ENCODE measurements at regions not wholly inside any gene's neighbourhood (a gene's known extent, or its start where the extent isn't known, plus 50 kb on each side); places are given as distances from the start of the nearest gene placed in this dataset.
"Not testable (repeated sequence)": the region's sequence is repeated elsewhere in the genome, so short reads cannot be mapped to it uniquely, and the experiment has no call there.

- TF ChIP-seq CTCF (IDR thresholded peaks at IDR 0.05): no peak
- no peak for TF ChIP-seq POLR2AphosphoS5 (IDR thresholded peaks at IDR 0.05)
- TF ChIP-seq POLR2A (IDR thresholded peaks at IDR 0.05): no peak
- DNase-seq (ENCODE audit: low spot score): no peak
- H3K4me3 ChIP-seq: no peak overlapping the region
- H3K4me1 ChIP-seq (replicated peaks): no peaks in the 10 kb centered on the region
- no peaks in the 10 kb centered on the region for H3K9me3 ChIP-seq
- no peak overlapping the region for H3K27ac ChIP-seq
- no peaks in the 10 kb centered on the region for H3K27me3 ChIP-seq (replicated peaks; ENCODE audit: insufficient read depth)
- intact Hi-C loops (cut with DNase I): no loop called here
- H3K36me3 ChIP-seq: no peaks in the 10 kb centered on the region
- 91% methylated on average over 7 of the region's 7 CpGs for whole genome bisulfite sequencing
Observed at GRCh38 chr1:245056913-245057312, 97.9 kb upstream of the KIF26B start.

- H3K4me3 ChIP-seq; intact Hi-C loops (cut with DNase I); H3K4me1 ChIP-seq (replicated peaks); DNase-seq (ENCODE audit: low spot score); H3K9me3 ChIP-seq; H3K36me3 ChIP-seq; H3K27me3 ChIP-seq (replicated peaks; ENCODE audit: insufficient read depth); H3K27ac ChIP-seq: not testable (repeated sequence)
- WGBS: 97% methylated on average over 5 of the region's 5 CpGs
Observed at GRCh38 chr1:245056296-245056695, 98.5 kb upstream of the KIF26B start.

- H3K27me3 ChIP-seq (replicated peaks; ENCODE audit: insufficient read depth): no peaks in the 10 kb centered on the region
- H3K4me3 ChIP-seq: no peak overlapping the region
- H3K9me3 ChIP-seq: no peaks in the 10 kb centered on the region
- WGBS: 79% methylated on average over 3 of the region's 4 CpGs
- intact Hi-C loops (cut with DNase I): no loop called here
- H3K27ac ChIP-seq: no peak overlapping the region
- DNase-seq (ENCODE audit: low spot score): no peak
- no peaks in the 10 kb centered on the region for H3K36me3 ChIP-seq
- TF ChIP-seq POLR2A (IDR thresholded peaks at IDR 0.05) (no peak), CTCF (IDR thresholded peaks at IDR 0.05) (no peak), POLR2AphosphoS5 (IDR thresholded peaks at IDR 0.05) (no peak)
- no peaks in the 10 kb centered on the region for H3K4me1 ChIP-seq (replicated peaks)
Observed at GRCh38 chr1:245055752-245056151, 99.0 kb upstream of the KIF26B start.

GRCh38 chr1:245054507-245055270, 100.1 kb upstream of the KIF26B start:
- Histone ChIP-seq H3K27ac (no peak overlapping the region), H3K4me1 (replicated peaks) (no peaks in the 10 kb centered on the region), H3K9me3 (no peaks in the 10 kb centered on the region), H3K36me3 (no peaks in the 10 kb centered on the region), H3K4me3 (no peak overlapping the region), H3K27me3 (replicated peaks; ENCODE audit: insufficient read depth) (no peaks in the 10 kb centered on the region)
- DNase-seq (ENCODE audit: low spot score): no peak
- no peak for TF ChIP-seq POLR2A (IDR thresholded peaks at IDR 0.05)
- no peak for TF ChIP-seq CTCF (IDR thresholded peaks at IDR 0.05)
- TF ChIP-seq POLR2AphosphoS5 (IDR thresholded peaks at IDR 0.05): no peak
- intact Hi-C loops (cut with DNase I): no loop called here
- 91% methylated on average over 11 of the region's 11 CpGs for WGBS

- no peak overlapping the region for H3K27ac ChIP-seq
- intact Hi-C loops (cut with DNase I): no loop called here
- TF ChIP-seq POLR2AphosphoS5 (IDR thresholded peaks at IDR 0.05) (no peak), POLR2A (IDR thresholded peaks at IDR 0.05) (no peak), CTCF (IDR thresholded peaks at IDR 0.05) (no peak)
Observed at GRCh38 chr1:245054105-245054504, 100.7 kb upstream of the KIF26B start.

More at GRCh38 chr1:245054105-245054504, 100.7 kb upstream of the KIF26B start:
- no peak overlapping the region for H3K4me3 ChIP-seq
- H3K9me3 ChIP-seq: no peaks in the 10 kb centered on the region
- no peaks in the 10 kb centered on the region for H3K4me1 ChIP-seq (replicated peaks)
- WGBS: 87% methylated on average over 7 of the region's 7 CpGs
- H3K36me3 ChIP-seq: no peaks in the 10 kb centered on the region
- DNase-seq (ENCODE audit: low spot score): no peak
- H3K27me3 ChIP-seq (replicated peaks; ENCODE audit: insufficient read depth): no peaks in the 10 kb centered on the region

Data from prostate gland (tissue), 2 donors.